Neural cell (in vitro differentiated cells): ENCODE measurements at regions not wholly inside any gene's neighbourhood (a gene's known extent, or its start where the extent isn't known, plus 50 kb on each side); places are given as distances from the start of the nearest gene placed in this dataset.

Experiments used
- H2AFZ ChIP-seq: fragments of 200-600, 300-800 bp; sonication (generic), shearing (Covaris generic); 2 replicates; pipeline ENCODE4 v1.6.0; 2014; ENCODE audit warnings: low read depth, mild to moderate bottlenecking, antibody characterized with exemption, low read length, moderate library complexity
- H3F3A ChIP-seq: fragments of 200-600 bp; shearing (Covaris generic); 2 replicates; pipeline ENCODE4 v1.6.1; 2016; ENCODE audit warnings: mild to moderate bottlenecking, moderate library complexity, mixed read lengths, antibody characterized with exemption, low read length; ENCODE audit not compliant: insufficient read depth, poor library complexity, severe bottlenecking
- H3K27ac ChIP-seq: fragments of 200-600, 300-800 bp; sonication (generic), shearing (Covaris generic); 2 replicates; pipeline ENCODE4 v1.5.1; 2014; ENCODE audit warnings: mild to moderate bottlenecking, low read length, moderate library complexity
- H3K27me3 ChIP-seq: fragments of 300-800, 200-600 bp; sonication (generic), shearing (Covaris generic); 2 replicates; pipeline ENCODE4 v1.6.0; 2014; ENCODE audit warnings: mild to moderate bottlenecking, low read depth, low read length, moderate library complexity; ENCODE audit not compliant: insufficient read depth
- H3K36me3 ChIP-seq: fragments of 300-800, 200-600 bp; sonication (generic), shearing (Covaris generic); 2 replicates; pipeline ENCODE4 v1.5.1; 2014; ENCODE audit warnings: mild to moderate bottlenecking, antibody characterized with exemption, low read length, moderate library complexity; ENCODE audit not compliant: insufficient read depth
- H3K4me2 ChIP-seq: fragments of 300-800, 200-600 bp; sonication (generic), shearing (Covaris generic); 2 replicates; pipeline ENCODE4 v1.6.0; 2014; ENCODE audit warnings: mild to moderate bottlenecking, low read length
- H3K4me3 ChIP-seq: fragments of 300-800, 200-600 bp; sonication (generic), shearing (Covaris generic); 2 replicates; pipeline ENCODE4 v1.5.1; 2014; ENCODE audit warnings: mild to moderate bottlenecking, low read length, moderate library complexity
- H3K79me2 ChIP-seq: fragments of 200-600 bp; shearing (Covaris generic); replicated peaks from 2 replicates; pipeline ENCODE4 v1.6.0; 2014; ENCODE audit warnings: mild to moderate bottlenecking, low read length, moderate library complexity; ENCODE audit not compliant: insufficient read depth
- H3K9ac ChIP-seq: fragments of 300-800, 200-600 bp; sonication (generic), shearing (Covaris generic); 2 replicates; pipeline ENCODE4 v1.6.1; 2016; ENCODE audit warnings: mild to moderate bottlenecking, low read length, mixed read lengths
- H3K9me2 ChIP-seq: fragments of 200-600 bp; shearing (Covaris generic); 2 replicates; pipeline ENCODE4 v1.6.1; 2016; ENCODE audit warnings: mild to moderate bottlenecking, low read length, mixed read lengths; ENCODE audit not compliant: insufficient read depth
- H3K9me3 ChIP-seq: fragments of 200-600, 300-800 bp; sonication (generic), shearing (Covaris generic); 2 replicates; pipeline ENCODE4 v1.6.1; 2016; ENCODE audit warnings: mild to moderate bottlenecking, mixed run types, low read length, moderate library complexity, mixed read lengths
- H4K20me1 ChIP-seq: fragments of 200-600 bp; shearing (Covaris generic); 2 replicates; pipeline ENCODE4 v1.6.1; 2016; ENCODE audit warnings: mild to moderate bottlenecking, mixed run types; ENCODE audit not compliant: insufficient read depth
- EP300 ChIP-seq: fragments of 450-650 bp; conservative IDR thresholded peaks from 2 replicates; pipeline ENCODE4 v1.6.1; 2014; ENCODE audit warnings: antibody characterized with exemption, mild to moderate bottlenecking, moderate library complexity; ENCODE audit not compliant: poor library complexity, severe bottlenecking
- EZH2 ChIP-seq: fragments of 200-600, 300-800 bp; shearing (Covaris generic), sonication (generic); IDR thresholded peaks from 2 replicates; pipeline ENCODE4 v1.6.1; 2014; ENCODE audit warnings: antibody characterized with exemption, low read length, borderline replicate concordance, mild to moderate bottlenecking; ENCODE audit not compliant: insufficient read depth, poor library complexity, severe bottlenecking
- MXI1 ChIP-seq: fragments of 450-650 bp; conservative IDR thresholded peaks from 2 replicates; pipeline ENCODE4 v1.6.1; 2014; ENCODE audit warnings: antibody characterized with exemption, mild to moderate bottlenecking; ENCODE audit not compliant: poor library complexity, severe bottlenecking
- POLR2AphosphoS5 ChIP-seq: IDR thresholded peaks from 2 replicates; pipeline ENCODE4 v1.6.1; 2012
- RAD21 ChIP-seq: fragments of 450-650 bp; conservative IDR thresholded peaks from 2 replicates; pipeline ENCODE4 v1.6.1; 2014; ENCODE audit warnings: antibody characterized with exemption, mild to moderate bottlenecking, moderate library complexity
- SMC3 ChIP-seq: fragments of 450-650 bp; conservative IDR thresholded peaks from 2 replicates; pipeline ENCODE4 v1.6.1; 2014; ENCODE audit warnings: antibody characterized with exemption, mild to moderate bottlenecking, moderate library complexity; ENCODE audit not compliant: poor library complexity
- TAF1 ChIP-seq: IDR thresholded peaks from 2 replicates; pipeline ENCODE4 v1.6.1; 2012; ENCODE audit warnings: low read depth
- TF ChIP-seq, protein P1 (sequence below): IDR thresholded peaks from 2 replicates; pipeline ENCODE4 v1.6.1; 2012; ENCODE audit warnings: borderline replicate concordance
- TF ChIP-seq, protein P2 (sequence below): fragments of 450-650 bp; IDR thresholded peaks from 2 replicates; pipeline ENCODE4 v1.5.1; 2014; ENCODE audit warnings: antibody characterized with exemption, mild to moderate bottlenecking, moderate library complexity; ENCODE audit not compliant: poor library complexity, severe bottlenecking

DNA sequence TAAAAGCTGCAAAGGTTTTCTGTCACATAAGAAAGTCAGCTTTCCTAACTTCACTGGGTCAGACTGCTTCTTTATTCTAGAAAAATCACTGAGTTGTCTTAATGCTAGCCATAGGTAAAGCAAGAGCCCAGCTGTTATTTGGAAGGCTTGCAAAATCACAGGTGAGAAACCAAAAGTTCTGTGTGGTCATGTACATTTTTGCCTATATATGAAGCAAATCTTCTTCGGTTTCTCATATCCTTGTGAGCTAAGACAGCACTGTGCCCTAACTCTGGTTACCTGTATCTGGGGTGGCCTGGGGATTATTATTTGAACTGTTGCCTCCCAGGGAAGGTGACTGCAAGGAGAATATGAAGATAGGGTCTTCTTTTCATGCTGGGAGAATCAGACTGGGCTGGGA lies 444.9 kb upstream of the CLINT1 start:
- Histone ChIP-seq H3K27ac (no peak overlapping the region), H3K4me3 (no peak overlapping the region), H3K9me3 (no peaks in the 10 kb centered on the region), H3F3A (no peaks in the 10 kb centered on the region), H3K4me2 (no peak overlapping the region), H3K79me2 (no peaks in the 10 kb centered on the region), H3K9ac (no peak overlapping the region), H3K9me2 (no peaks in the 10 kb centered on the region), H2AFZ (no peak overlapping the region), H3K27me3 (no peaks in the 10 kb centered on the region), H4K20me1 (no peaks in the 10 kb centered on the region), H3K36me3 (no peaks in the 10 kb centered on the region)
- TF ChIP-seq POLR2AphosphoS5: no peak
- no peak for TF ChIP-seq SMC3
- no peak for TF ChIP-seq RAD21
- no peak for TF ChIP-seq MXI1
- TF ChIP-seq, protein P1, sequence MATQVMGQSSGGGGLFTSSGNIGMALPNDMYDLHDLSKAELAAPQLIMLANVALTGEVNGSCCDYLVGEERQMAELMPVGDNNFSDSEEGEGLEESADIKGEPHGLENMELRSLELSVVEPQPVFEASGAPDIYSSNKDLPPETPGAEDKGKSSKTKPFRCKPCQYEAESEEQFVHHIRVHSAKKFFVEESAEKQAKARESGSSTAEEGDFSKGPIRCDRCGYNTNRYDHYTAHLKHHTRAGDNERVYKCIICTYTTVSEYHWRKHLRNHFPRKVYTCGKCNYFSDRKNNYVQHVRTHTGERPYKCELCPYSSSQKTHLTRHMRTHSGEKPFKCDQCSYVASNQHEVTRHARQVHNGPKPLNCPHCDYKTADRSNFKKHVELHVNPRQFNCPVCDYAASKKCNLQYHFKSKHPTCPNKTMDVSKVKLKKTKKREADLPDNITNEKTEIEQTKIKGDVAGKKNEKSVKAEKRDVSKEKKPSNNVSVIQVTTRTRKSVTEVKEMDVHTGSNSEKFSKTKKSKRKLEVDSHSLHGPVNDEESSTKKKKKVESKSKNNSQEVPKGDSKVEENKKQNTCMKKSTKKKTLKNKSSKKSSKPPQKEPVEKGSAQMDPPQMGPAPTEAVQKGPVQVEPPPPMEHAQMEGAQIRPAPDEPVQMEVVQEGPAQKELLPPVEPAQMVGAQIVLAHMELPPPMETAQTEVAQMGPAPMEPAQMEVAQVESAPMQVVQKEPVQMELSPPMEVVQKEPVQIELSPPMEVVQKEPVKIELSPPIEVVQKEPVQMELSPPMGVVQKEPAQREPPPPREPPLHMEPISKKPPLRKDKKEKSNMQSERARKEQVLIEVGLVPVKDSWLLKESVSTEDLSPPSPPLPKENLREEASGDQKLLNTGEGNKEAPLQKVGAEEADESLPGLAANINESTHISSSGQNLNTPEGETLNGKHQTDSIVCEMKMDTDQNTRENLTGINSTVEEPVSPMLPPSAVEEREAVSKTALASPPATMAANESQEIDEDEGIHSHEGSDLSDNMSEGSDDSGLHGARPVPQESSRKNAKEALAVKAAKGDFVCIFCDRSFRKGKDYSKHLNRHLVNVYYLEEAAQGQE: no peak
- TF ChIP-seq, protein P2, sequence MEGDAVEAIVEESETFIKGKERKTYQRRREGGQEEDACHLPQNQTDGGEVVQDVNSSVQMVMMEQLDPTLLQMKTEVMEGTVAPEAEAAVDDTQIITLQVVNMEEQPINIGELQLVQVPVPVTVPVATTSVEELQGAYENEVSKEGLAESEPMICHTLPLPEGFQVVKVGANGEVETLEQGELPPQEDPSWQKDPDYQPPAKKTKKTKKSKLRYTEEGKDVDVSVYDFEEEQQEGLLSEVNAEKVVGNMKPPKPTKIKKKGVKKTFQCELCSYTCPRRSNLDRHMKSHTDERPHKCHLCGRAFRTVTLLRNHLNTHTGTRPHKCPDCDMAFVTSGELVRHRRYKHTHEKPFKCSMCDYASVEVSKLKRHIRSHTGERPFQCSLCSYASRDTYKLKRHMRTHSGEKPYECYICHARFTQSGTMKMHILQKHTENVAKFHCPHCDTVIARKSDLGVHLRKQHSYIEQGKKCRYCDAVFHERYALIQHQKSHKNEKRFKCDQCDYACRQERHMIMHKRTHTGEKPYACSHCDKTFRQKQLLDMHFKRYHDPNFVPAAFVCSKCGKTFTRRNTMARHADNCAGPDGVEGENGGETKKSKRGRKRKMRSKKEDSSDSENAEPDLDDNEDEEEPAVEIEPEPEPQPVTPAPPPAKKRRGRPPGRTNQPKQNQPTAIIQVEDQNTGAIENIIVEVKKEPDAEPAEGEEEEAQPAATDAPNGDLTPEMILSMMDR: no peak
- TF ChIP-seq TAF1: no peak
- TF ChIP-seq EP300: no peak
- TF ChIP-seq EZH2: no peak

DNA sequence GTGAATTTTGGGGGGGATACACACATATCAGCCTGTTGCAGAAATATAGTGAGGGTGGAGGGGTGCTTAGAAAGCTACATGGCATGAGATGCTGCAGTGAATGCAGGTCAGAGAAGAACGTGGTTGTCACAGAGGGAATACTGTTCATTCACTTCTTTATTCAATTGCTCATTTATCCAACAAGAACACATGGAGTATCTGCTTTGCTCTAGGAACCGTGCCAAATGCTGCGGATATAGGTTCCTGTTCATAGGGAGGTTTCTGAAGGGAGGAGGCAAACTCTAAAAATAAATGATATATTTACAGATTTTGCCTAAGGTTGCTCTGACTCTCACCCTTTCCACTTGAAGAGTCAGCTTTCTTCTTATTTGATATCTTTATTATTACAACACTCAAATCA lies 444.3 kb upstream of the CLINT1 start:
- TF ChIP-seq RAD21: no peak
- TF ChIP-seq SMC3: no peak
- no peak for TF ChIP-seq TAF1
- TF ChIP-seq, protein P1: no peak
- no peak for TF ChIP-seq EZH2
- TF ChIP-seq MXI1: no peak
- TF ChIP-seq, protein P2: no peak
- H3K4me2 ChIP-seq: no peak overlapping the region
- no peaks in the 10 kb centered on the region for H4K20me1 ChIP-seq
- H3K79me2 ChIP-seq: no peaks in the 10 kb centered on the region
- H3K9me2 ChIP-seq: no peaks in the 10 kb centered on the region
- H2AFZ ChIP-seq: no peak overlapping the region
- no peak overlapping the region for H3K4me3 ChIP-seq
- no peak overlapping the region for H3K27ac ChIP-seq
- H3K36me3 ChIP-seq: no peaks in the 10 kb centered on the region
- H3K27me3 ChIP-seq: no peaks in the 10 kb centered on the region
- H3K9ac ChIP-seq: no peak overlapping the region
- H3F3A ChIP-seq: no peaks in the 10 kb centered on the region
- no peaks in the 10 kb centered on the region for H3K9me3 ChIP-seq
